Astrocyte (in vitro differentiated cells and primary cell): ENCODE measurements at regions not wholly inside any gene's neighbourhood (a gene's known extent, or its start where the extent isn't known, plus 50 kb on each side); places are given as distances from the start of the nearest gene placed in this dataset.

Experiments
- DNase-seq: peaks from one replicate; pipeline ENCODE4 v3.0.0-alpha.2; 2010; ENCODE audit warnings: low read depth
- FAIRE-seq: peaks from 2 replicates; lab custom pipeline; 2011; peaks lifted over from hg19 to GRCh38; lab: Jason Lieb, UNC
- H2AFZ ChIP-seq: 2 replicates; pipeline ENCODE4 v1.6.0; 2012; ENCODE audit warnings: low read depth, low read length, inconsistent platforms
- H3K27ac ChIP-seq: 2 replicates; pipeline ENCODE4 v1.5.1; 2011; ENCODE audit warnings: low read depth, low read length, inconsistent platforms
- H3K27me3 ChIP-seq: 2 replicates; pipeline ENCODE4 v1.6.0; 2011; ENCODE audit warnings: low read length, inconsistent platforms; ENCODE audit not compliant: insufficient read depth
- H3K36me3 ChIP-seq: 2 replicates; pipeline ENCODE4 v1.5.1; 2011; ENCODE audit warnings: low read length, inconsistent platforms; ENCODE audit not compliant: insufficient read depth
- H3K4me1 ChIP-seq: 2 replicates; pipeline ENCODE4 v1.5.1; 2011; ENCODE audit warnings: low read length, inconsistent platforms; ENCODE audit not compliant: insufficient read depth
- H3K4me2 ChIP-seq: 2 replicates; pipeline ENCODE4 v1.6.0; 2012; ENCODE audit warnings: low read length, inconsistent platforms
- H3K4me3 ChIP-seq: 2 replicates; pipeline ENCODE4 v1.5.1; 2011; ENCODE audit warnings: low read depth, mild to moderate bottlenecking, low read length, inconsistent platforms; ENCODE audit not compliant: insufficient read depth
- H3K79me2 ChIP-seq: 2 replicates; pipeline ENCODE4 v1.6.0; 2012; ENCODE audit warnings: mild to moderate bottlenecking, low read length, inconsistent platforms; ENCODE audit not compliant: insufficient read depth
- H3K9ac ChIP-seq: 2 replicates; pipeline ENCODE4 v1.6.0; 2012; ENCODE audit warnings: mild to moderate bottlenecking, low read length, inconsistent platforms
- H3K9me3 ChIP-seq: 2 replicates; pipeline ENCODE4 v1.5.1; 2012; ENCODE audit warnings: low read depth, mild to moderate bottlenecking, low read length, inconsistent platforms; ENCODE audit not compliant: insufficient read depth
- H4K20me1 ChIP-seq: 2 replicates; pipeline ENCODE4 v1.6.0; 2012; ENCODE audit warnings: low read length, inconsistent platforms; ENCODE audit not compliant: insufficient read depth
- H3K27ac Mint-ChIP-seq: one replicate; pipeline ENCODE4 v1.8.0; 2021; ENCODE audit warnings: mild to moderate bottlenecking, mixed read lengths; ENCODE audit not compliant: unreplicated experiment
- H3K27me3 Mint-ChIP-seq: one replicate; pipeline ENCODE4 v1.8.0; 2021; ENCODE audit warnings: low read depth, mixed read lengths; ENCODE audit not compliant: unreplicated experiment
- H3K36me3 Mint-ChIP-seq: one replicate; pipeline ENCODE4 v1.8.0; 2021; ENCODE audit warnings: low read depth, mixed read lengths; ENCODE audit not compliant: unreplicated experiment
- H3K4me1 Mint-ChIP-seq: one replicate; pipeline ENCODE4 v1.8.0; 2021; ENCODE audit warnings: low read depth, mixed read lengths; ENCODE audit not compliant: unreplicated experiment
- H3K4me3 Mint-ChIP-seq: one replicate; pipeline ENCODE4 v1.8.0; 2021; ENCODE audit warnings: mild to moderate bottlenecking, moderate library complexity, mixed read lengths; ENCODE audit not compliant: unreplicated experiment
- H3K9me3 Mint-ChIP-seq: one replicate; pipeline ENCODE4 v1.8.0; 2021; ENCODE audit warnings: mild to moderate bottlenecking, mixed read lengths; ENCODE audit not compliant: unreplicated experiment
- EZH2 ChIP-seq: IDR thresholded peaks from 2 replicates; pipeline ENCODE4 v1.6.1; 2012; ENCODE audit warnings: mild to moderate bottlenecking, low read length, inconsistent platforms; ENCODE audit not compliant: insufficient read depth
- TF ChIP-seq, protein P1 (sequence below): IDR thresholded peaks from 2 replicates; pipeline ENCODE4 v1.5.1; 2011; ENCODE audit warnings: low read depth, mild to moderate bottlenecking, inconsistent platforms, low read length, moderate library complexity; ENCODE audit not compliant: insufficient read depth

- no peaks in the 10 kb centered on the region for H3K36me3 Mint-ChIP-seq
Measured at GRCh38 chrX:117096528-117096927, 633.8 kb upstream of the CT83 start.

DNA sequence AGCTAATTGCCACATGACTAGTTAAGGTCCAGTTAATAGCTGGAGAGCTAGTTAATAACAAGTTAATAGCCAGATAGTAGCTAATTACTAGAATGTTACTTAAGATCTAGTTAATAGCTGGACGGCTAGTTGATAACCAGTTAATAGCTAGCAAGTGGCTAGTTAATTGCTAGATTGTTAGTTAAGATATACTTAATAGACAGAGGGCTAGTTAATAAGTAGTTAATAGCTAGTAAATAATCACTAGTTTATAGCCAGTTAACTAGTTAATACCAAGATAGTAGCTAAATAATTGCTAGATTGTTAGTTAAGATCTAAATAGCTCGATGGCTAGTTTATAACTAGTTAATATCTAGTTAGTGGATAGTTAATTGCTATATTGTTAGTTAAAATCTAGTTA, 632.6 kb upstream of the CT83 start:
- no peak overlapping the region for H3K4me3 Mint-ChIP-seq
- FAIRE-seq (peak; percentile 99), DNase-seq (no peak)
- H3K9ac ChIP-seq: no peak overlapping the region
- H3K4me2 ChIP-seq: no peak overlapping the region
- no peaks in the 10 kb centered on the region for H3K9me3 ChIP-seq
- no peaks in the 10 kb centered on the region for H3K36me3 ChIP-seq
- no peaks in the 10 kb centered on the region for H4K20me1 ChIP-seq
- no peak overlapping the region for H3K27ac Mint-ChIP-seq
- H3K4me3 ChIP-seq: no peak overlapping the region
- no peaks in the 10 kb centered on the region for H3K36me3 Mint-ChIP-seq
- no peak for TF ChIP-seq EZH2
- TF ChIP-seq, protein P1, sequence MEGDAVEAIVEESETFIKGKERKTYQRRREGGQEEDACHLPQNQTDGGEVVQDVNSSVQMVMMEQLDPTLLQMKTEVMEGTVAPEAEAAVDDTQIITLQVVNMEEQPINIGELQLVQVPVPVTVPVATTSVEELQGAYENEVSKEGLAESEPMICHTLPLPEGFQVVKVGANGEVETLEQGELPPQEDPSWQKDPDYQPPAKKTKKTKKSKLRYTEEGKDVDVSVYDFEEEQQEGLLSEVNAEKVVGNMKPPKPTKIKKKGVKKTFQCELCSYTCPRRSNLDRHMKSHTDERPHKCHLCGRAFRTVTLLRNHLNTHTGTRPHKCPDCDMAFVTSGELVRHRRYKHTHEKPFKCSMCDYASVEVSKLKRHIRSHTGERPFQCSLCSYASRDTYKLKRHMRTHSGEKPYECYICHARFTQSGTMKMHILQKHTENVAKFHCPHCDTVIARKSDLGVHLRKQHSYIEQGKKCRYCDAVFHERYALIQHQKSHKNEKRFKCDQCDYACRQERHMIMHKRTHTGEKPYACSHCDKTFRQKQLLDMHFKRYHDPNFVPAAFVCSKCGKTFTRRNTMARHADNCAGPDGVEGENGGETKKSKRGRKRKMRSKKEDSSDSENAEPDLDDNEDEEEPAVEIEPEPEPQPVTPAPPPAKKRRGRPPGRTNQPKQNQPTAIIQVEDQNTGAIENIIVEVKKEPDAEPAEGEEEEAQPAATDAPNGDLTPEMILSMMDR: no peak
- H3K9me3 Mint-ChIP-seq: no peaks in the 10 kb centered on the region
- no peaks in the 10 kb centered on the region for H3K4me1 Mint-ChIP-seq
- H3K27ac ChIP-seq: no peak overlapping the region
- H2AFZ ChIP-seq: no peak overlapping the region
- H3K4me1 ChIP-seq: no peaks in the 10 kb centered on the region
- H3K79me2 ChIP-seq: no peaks in the 10 kb centered on the region
- no peaks in the 10 kb centered on the region for H3K27me3 ChIP-seq
- no peaks in the 10 kb centered on the region for H3K27me3 Mint-ChIP-seq

More at GRCh38 chrX:117096528-117096927, 633.8 kb upstream of the CT83 start:
- Histone ChIP-seq H3K79me2 (no peaks in the 10 kb centered on the region), H3K4me1 (no peaks in the 10 kb centered on the region), H4K20me1 (no peaks in the 10 kb centered on the region), H3K4me2 (no peak overlapping the region), H3K27me3 (no peaks in the 10 kb centered on the region), H3K4me3 (no peak overlapping the region), H3K9ac (no peak overlapping the region), H3K9me3 (no peaks in the 10 kb centered on the region), H2AFZ (no peak overlapping the region), H3K36me3 (no peaks in the 10 kb centered on the region), H3K27ac (no peak overlapping the region)
- FAIRE-seq: peak; percentile 59
- Mint-ChIP-seq H3K27me3 (no peaks in the 10 kb centered on the region), H3K4me1 (no peaks in the 10 kb centered on the region), H3K4me3 (no peak overlapping the region), H3K27ac (no peak overlapping the region), H3K9me3 (no peaks in the 10 kb centered on the region)
- no peak for DNase-seq
- no peak for TF ChIP-seq EZH2

- no peak for FAIRE-seq
Measured at GRCh38 chrX:117094149-117094548, 631.4 kb upstream of the CT83 start.

More at GRCh38 chrX:117094149-117094548, 631.4 kb upstream of the CT83 start:
- H3K4me2 ChIP-seq: no peak overlapping the region
- H3K27ac ChIP-seq: no peak overlapping the region
- no peaks in the 10 kb centered on the region for H4K20me1 ChIP-seq
- Mint-ChIP-seq H3K4me1 (no peaks in the 10 kb centered on the region), H3K9me3 (no peaks in the 10 kb centered on the region), H3K27me3 (no peaks in the 10 kb centered on the region), H3K36me3 (no peaks in the 10 kb centered on the region), H3K4me3 (no peak overlapping the region), H3K27ac (no peak overlapping the region)
- no peak overlapping the region for H3K9ac ChIP-seq
- H3K9me3 ChIP-seq: no peaks in the 10 kb centered on the region
- no peaks in the 10 kb centered on the region for H3K27me3 ChIP-seq
- TF ChIP-seq, protein P1: no peak
- no peak for TF ChIP-seq EZH2
- no peaks in the 10 kb centered on the region for H3K4me1 ChIP-seq
- no peak overlapping the region for H3K4me3 ChIP-seq
- no peak for DNase-seq
- H3K36me3 ChIP-seq: no peaks in the 10 kb centered on the region
- no peaks in the 10 kb centered on the region for H3K79me2 ChIP-seq
- no peak overlapping the region for H2AFZ ChIP-seq
